Dermis blood vessel endothelial cell (primary cell): ENCODE measurements at regions not wholly inside any gene's neighbourhood (a gene's known extent, or its start where the extent isn't known, plus 50 kb on each side); places are given as distances from the start of the nearest gene placed in this dataset.
A peak's percentile ranks its signal among the peaks of the same experiment; 100 is the strongest.
"Not testable (repeated sequence)": the region's sequence is repeated elsewhere in the genome, so short reads cannot be mapped to it uniquely, and the experiment has no call there.

Source experiments
- DNase-seq: peaks from one replicate; pipeline ENCODE4 v3.0.0; 2010

DNA sequence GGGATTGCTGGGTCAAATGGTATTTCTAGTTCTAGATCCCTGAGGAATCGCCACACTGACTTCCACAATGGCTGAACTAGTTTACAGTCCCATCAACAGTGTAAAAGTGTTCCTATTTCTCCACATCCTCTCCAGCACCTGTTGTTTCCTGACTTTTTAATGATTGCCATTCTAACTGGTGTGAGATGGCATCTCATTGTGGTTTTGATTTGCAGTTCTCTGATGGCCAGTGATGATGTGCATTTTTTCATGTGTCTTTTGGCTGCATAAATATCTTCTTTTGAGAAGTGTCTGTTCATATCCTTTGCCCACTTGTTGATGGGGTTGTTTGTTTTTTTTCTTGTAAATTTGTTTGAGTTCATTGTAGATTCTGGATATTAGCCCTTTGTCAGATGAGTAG lies 220.3 kb downstream of the NPR3 start:
- not testable (repeated sequence) for DNase-seq

DNA sequence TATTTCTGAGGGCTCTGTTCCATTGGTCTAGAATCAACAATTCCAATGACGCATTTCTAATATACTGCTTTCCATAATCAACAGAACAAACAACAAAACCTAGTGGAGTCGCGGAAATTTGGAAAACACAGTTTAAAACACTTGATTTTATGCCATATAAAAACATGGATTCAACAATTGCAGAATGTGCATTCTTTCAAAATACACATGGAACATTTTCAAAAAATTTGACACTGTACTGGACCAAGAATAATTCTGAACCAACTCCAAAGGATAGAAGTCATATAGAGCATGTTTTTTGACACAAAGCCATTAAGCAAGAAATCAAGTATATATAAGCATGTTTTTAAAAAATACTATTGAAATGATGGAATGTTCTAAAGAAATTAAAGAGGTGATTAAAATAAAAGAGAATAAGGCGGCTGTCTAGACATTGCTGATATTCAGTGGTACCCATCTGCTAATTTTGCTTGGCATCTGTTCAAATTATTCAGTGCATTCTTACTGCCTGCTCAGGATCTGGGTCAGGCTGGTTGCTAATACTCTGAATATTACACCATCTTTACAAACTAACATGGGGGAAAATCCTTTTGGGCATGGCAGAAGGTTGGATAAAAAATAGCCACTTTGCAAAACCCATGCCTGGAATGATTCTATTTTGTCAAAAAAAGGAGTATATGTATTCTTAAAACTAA lies 221.3 kb downstream of the NPR3 start:
- DNase-seq: no peak

DNA sequence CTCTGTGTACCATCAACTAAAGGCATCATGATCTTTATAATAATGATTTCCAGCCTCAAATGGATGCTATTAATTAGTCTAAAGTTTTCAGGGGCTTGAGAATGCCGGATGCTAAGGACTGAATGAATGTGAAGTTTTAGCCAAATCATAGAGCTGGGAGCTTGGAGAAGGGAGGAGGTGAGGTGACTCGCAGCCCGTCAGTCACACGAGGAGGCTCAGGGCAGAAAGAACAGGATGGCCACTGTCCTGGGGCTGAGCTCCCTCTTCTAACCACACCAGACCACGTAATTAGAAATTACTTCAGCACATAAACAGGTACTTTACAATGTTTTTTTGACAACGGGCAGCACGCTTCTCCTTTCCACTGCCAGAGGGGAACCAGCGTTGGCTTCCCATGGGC lies 222.6 kb downstream of the NPR3 start:
- no peak for DNase-seq

DNA sequence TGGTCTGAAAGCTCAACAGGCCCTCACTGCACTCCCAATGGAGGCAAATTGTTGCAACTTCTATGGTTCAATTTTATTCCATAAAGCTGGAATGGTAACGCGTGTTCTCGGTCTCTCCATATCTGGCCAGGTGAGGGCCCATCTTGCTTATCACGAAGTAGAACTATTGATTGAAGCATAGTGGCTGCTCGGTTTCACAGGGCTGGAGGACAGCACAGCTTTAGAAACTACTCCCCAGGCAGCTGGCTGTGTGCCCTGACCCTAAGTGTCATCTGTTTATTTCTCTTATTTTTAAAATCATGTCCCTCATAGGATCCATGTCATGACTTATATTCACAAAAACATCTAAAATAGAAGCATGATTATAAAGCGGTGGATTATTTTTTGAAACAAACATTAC lies 223.4 kb downstream of the NPR3 start:
- DNase-seq: no peak

DNA sequence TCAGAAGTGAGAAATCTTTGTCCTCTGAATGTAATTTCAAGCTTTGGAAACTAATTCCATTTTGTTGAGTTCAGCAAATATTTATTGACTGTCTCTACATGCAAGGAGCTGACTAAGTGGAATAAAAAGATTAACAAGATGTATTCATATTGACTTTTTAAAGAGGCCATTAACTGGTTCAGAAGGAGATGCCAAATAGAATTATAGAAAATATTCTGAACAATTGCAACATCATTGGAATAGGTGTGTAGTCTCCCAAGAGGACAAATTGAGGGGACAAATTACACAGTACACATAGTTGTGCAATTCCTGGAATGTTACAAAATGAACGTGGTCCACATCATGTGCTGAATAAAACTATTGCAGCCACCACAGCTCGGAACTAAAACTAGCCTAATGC lies 224.2 kb downstream of the NPR3 start:
- DNase-seq: no peak

- no peak for DNase-seq
Measured at GRCh38 chr5:32936329-32936728, 225.2 kb downstream of the NPR3 start.

DNA sequence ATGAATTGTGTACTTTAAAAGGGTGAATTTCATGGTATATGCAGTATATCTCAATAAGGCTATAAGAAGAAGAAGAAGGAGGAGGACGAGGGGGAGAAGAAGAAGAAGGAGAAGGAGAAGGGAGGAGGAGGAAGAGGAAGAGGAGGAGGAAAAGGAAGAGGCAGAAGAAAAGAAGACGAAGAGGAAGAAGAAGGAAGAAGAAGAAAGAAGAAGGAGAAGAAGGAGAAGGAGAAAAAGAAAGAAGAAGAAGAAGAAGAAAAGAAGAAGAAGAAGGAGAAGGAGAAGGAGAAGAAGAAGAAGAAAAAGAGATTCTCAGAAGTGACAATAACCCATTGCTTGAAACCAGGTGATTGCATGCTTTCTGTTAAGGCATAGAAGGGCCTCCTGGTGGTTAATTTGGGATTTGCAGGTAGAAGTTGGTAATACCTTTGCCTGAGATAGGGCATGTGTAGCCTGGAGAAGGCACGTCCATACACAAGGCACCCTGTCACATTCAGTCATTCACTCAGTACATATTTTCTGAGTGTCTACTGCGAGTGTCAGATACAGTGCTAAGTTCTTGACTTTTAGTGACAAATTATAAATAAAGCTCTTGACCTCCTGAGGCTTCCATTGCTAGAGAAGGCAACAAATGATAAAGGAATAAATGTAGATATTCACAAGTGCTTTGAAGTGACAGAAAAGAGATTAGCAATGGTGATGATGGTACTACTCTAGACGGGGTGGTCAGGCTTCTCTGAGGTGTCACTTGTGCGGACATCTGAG lies 231.3 kb downstream of the NPR3 start:
- DNase-seq: peak; percentile 44

DNA sequence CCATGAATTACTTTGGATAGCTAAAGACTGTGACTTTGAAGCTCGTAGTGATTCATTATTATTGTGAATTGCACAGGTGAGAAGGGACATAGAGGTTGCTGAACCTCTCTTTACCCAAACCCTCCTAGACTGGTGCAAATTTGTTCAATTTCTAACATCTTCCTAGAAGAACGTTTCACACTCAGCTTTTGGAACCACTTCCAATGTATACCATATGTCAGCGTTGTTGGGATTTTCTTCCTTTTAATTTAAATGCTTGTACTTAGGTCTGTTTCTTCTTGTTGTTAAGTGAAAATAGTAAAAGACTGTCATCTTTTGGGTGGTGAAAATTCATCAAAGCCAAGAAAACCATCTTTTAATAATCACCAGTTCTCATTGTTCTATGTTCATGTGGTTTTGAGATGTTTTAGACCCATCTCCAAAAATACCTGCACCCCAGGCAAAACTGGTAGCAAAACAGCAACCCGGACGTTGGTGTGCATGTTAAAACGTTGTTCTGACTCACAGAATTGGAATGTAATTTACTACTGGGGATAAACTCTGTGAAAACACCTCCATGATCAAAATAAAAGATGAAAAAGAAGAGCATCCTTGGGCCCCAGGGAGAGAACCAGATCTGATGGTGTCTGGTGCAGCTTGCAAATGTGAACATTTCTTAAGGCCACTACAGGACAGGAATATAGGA lies 238.3 kb downstream of the NPR3 start:
- DNase-seq: no peak

DNA sequence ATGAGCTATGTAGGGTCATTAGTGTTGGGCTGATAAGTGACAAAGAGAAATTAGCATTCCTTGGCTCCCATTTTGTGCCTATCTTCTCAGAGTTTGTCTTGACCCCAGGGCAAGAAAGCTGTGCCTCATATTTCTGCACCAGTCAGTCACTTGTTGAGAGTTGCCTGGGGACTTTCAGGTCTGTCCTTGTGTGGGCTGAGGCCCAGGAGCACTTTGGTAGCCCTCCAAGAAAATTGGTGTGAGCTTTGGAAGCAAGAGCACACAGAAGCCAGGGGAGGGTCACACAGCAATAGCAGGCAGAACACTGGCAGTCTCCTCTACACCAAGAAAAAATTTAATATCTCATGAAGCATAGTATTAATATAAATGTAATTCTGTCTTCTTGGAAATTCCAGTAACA lies 239.9 kb downstream of the NPR3 start:
- no peak for DNase-seq

DNA sequence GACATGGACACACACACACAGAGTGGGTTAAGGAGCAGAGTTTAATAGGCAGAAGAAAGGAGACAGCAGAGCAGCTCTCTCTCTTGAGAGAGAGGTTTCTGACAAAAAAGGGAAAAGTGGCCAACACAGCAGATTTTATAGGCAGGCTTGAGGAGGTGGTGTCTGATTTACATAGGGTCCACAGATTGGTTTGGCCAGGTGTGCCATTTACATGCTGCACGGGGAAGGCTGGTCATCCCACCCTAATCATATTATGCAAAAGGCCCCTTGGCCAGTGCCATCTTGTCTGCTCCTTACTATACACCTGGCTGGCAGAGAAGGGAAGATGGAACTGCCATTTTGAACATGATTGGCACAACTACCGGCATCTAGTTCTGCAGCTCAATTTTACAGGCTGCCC lies 240.8 kb downstream of the NPR3 start:
- no peak for DNase-seq

DNA sequence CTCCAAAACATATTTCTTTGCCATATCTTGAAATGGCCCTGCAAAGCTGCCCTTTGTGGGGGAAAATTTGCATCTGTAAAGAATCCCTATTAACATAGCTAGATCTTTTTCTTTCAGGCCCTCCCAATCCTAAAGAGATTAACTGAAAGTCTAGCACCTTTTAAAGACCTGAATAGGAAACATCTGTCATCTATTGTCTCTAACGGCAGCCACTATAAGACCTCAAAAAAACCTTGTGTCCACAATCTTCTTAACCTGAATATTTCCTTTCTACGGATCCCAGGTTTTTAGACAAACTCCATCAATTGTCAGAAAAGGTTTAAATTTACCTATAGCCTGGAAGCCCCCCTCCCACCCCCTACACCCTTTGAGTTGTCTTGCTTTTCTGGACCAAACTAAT lies 241.3 kb downstream of the NPR3 start:
- DNase-seq: not testable (repeated sequence)

DNA sequence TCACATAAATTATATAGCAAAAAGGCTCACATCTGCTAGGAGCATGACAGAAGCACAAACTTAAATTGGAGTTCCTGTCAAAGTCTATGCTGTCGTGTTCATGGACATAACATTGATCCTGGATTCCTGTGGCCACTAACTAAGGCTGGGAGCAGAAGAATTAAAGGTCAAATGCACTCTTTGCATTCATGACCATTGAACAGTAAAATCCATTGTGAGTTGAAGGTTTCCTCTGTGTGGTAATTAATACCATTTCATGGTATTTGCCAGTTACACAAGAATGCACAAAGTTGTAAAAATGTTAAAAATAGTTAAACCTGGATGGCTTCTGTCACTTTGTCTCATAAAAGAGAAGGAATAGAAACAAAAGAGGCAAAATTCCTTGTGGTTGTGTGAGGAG lies 242.6 kb downstream of the NPR3 start:
- no peak for DNase-seq

GRCh38 chr5:32955814-32956213 lies 244.7 kb downstream of the NPR3 start:
- no peak for DNase-seq

DNA sequence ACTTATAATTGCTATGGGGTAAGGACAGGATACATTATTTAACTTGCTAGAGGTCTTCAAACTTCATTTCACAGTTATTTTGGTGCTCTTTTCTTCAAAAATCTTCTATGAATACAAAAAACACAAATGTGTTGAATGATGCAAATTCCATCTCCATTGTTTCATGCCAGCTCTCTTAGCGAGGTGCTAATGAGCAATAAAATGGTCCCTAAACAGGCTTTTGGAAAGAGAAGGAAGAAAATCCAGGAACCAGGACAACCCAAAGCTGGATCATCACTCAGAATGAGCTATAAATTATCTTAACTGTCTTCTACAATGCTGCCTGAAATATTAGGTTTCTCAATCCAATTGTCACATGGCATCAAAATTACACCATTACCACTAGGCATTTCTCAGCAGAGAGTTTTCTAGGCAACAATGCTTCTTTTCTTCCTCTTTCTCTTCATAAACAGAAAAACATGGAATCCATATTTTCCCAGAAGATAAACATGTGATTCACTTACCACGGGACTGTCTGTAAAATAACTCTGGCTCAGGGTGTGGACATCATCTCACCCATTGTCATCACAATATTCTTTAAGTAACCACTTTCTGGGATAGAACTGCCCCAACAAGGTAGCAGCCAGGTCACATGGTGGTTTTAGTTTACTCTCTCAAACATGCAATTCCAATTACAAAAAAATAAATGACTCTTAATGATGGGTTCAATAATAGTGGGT lies 249.4 kb downstream of the NPR3 start:
- no peak for DNase-seq

GRCh38 chr5:32961059-32961415 lies 249.9 kb downstream of the NPR3 start:
- no peak for DNase-seq

DNA sequence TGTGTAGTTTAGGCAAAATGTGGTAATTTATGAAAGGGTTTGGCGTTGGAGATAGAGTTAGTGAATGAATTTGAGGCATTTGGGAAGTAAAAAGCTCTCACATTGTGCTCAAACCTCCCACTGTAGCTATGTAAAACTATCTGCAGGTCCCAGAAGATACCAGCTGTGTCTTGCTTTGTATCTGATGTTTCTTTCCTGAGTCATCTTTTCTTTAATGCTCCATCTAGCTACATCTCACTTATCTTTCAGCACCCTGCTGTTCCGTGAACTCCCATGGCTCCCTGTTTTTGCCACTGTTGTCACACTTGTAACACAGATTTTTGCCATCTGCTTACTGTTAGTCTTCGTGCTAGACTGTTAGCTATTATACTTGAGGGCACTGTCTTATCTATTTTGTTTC lies 253.1 kb downstream of the NPR3 start:
- no peak for DNase-seq

- DNase-seq: no peak
Measured at GRCh38 chr5:32973646-32974045, 262.5 kb downstream of the NPR3 start.

DNA sequence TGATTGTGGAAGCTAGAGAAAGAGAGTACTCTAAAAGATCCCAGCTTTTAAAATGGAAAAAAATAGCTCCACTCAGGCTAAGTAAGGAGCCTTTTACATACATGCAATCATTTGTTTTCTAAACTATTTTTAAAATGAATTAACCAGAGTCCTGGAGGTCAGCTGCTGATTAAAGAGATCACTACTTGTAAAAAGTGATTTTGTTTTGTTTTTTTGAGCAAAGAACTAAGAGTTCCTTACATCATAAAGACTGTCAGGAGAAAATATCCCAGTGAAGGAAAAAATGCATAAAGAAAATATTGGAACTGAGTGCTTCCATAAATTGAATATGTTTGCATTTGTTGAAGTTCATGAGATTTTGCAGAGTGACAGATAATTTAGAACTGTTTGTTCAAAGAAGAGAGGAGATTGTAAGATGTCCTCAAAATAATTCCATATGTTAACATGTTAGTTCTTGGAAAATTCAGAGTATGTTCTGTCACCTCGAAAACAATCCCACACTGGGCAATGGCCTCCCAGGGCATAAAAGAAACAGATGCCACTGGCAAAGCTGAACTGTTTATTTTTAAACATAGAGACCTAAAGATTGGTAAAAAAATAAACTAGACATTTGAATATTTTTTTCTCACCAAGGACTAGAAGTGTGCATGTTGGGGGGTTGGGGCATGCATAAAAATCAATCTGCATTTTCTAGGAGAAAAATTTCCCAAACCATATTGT lies 264.7 kb downstream of the NPR3 start:
- DNase-seq: no peak

DNA sequence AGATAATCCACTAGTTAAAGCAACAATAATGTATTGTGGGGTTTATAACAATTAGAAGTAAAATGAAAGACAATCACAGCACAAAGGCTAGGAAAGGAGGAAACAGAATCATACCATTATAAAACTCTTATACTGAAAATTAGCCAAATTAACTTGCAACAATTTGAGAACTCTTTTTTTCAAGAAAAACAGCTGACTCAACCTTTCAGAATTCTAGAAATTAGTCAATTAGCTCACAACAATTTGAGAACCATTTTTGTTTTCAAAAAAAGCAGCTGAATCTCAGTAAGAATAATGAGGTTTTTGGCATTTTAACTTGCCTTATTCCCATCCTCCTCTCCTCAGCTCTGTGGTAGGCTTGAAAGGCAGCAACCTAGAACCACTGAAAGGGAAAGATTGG lies 269.9 kb downstream of the NPR3 start:
- DNase-seq: no peak

DNA sequence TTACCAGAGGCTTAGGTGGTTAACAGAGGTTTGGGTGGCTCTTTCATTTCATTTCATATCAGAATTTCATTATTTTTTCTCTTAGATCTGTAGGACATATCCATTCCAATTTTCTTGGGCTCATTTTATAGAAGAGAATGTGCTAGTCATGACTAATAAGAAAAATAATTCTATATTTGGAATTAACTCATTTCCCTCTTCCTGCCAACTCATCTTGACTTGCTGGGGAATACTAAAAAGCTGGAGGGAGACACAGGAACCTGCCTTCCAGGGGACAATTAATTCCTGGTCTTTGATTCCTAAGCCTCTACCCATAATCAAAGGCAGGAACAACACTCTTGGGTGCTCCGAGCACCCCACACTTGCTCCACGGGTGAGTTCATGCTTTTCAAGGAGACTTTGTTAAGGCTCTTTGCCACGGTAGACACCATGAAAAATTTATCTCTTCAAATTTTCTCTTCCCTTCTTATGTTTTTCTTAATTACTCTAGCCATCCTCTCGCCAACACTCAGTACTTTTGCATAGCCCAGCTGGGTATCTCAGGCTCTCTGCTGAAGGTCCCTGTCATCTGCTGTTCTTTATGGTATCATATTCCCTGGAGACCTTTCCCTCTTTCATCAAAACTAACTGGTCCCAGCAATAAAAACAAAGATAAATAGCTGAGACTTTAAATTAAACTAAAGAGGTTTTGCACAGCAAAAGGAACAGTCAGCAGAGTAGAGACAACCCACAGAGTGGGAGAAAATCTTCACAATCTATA lies 273.9 kb downstream of the NPR3 start:
- DNase-seq: peak; percentile 28

DNA sequence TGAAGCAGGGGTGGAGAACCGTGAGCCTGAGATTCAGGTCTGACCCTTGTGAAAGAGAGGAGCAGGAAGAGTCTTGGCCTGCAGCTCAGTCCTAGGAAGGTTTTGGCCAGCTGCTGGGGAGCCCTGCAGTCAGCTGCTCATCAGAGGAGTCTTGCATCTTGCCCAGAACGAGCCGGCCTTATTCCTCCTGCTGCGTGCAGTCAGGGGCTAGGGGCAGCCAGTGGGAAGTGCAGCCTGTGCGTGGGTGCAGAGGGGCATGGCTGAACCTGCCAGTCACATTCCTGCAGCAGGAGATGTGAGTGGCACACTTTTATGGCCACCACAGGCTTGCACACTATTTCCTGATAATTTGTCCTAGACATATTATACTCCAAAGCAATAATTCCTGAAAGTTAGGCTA lies 278.7 kb downstream of the NPR3 start:
- DNase-seq: no peak
